GM12873 (cell line): ENCODE measurements at regions not wholly inside any gene's neighbourhood (a gene's known extent, or its start where the extent isn't known, plus 50 kb on each side); places are given as distances from the start of the nearest gene placed in this dataset.

Experiments used
- TF ChIP-seq, protein P1 (sequence below): IDR thresholded peaks from 2 replicates; pipeline ENCODE4 v1.5.1; 2012; ENCODE audit warnings: low read depth, mild to moderate bottlenecking, moderate library complexity, low read length, control low read depth; ENCODE audit not compliant: insufficient read depth; ENCODE audit errors: missing control alignments

DNA sequence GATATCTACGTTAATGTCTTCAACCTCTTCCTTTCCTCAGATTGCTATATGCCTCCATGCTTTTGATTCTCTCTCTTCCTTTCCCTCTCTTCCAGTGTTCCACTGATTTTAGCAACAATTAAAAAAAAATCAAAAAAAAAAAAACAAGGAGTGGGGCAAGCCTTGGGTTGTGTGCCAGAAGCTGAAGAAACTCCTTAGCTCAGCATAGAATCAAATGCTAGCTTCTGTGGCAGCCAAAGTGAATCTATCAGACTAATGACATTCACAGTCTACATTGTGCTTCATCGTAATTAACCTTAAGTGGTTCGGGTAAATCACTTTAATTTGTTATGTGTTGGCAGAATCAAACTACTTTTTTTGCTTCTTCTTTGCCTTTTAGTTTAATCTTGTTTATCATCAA is 237.3 kb downstream of the TMEM167A start:
- TF ChIP-seq, protein P1, sequence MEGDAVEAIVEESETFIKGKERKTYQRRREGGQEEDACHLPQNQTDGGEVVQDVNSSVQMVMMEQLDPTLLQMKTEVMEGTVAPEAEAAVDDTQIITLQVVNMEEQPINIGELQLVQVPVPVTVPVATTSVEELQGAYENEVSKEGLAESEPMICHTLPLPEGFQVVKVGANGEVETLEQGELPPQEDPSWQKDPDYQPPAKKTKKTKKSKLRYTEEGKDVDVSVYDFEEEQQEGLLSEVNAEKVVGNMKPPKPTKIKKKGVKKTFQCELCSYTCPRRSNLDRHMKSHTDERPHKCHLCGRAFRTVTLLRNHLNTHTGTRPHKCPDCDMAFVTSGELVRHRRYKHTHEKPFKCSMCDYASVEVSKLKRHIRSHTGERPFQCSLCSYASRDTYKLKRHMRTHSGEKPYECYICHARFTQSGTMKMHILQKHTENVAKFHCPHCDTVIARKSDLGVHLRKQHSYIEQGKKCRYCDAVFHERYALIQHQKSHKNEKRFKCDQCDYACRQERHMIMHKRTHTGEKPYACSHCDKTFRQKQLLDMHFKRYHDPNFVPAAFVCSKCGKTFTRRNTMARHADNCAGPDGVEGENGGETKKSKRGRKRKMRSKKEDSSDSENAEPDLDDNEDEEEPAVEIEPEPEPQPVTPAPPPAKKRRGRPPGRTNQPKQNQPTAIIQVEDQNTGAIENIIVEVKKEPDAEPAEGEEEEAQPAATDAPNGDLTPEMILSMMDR: no peak

DNA sequence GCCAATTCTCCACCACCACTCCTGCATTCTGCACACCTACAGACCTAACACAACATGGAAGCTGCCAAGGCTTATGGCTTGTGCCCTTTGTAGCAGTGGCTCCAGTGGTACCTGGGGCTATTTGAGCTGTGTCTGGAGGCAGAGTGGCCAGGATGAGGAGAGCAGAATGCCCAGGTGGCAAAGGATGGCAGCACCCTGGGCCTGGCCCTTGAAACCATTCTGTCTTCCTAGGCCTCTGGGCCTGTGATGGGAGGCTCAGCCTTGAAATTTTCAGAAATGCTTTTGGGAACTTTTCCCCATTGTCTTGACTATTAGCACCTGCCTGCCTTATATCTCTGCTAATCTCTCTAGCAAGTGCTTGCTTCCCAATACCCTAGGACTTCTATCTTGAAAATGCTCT is 241.7 kb downstream of the TMEM167A start:
- TF ChIP-seq, protein P1: no peak

DNA sequence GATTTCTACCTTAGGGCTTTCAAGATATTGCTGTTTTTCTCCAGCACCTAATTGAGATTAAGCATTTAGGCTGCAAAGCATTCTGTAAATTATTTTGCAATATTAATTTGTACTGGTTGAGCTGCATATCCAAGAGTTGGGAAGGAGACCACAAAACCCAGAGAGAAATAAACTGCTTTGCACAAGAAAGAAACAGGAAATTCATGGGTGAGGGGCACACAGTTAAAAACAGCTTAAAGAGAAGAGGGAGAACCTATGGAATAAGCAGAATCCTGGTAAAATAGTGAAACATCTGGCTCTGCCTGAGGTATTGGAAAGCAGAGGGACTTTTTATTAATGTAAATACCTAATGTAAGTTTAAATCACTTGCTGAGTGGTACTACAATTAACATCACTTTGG is 243.0 kb downstream of the TMEM167A start:
- TF ChIP-seq, protein P1: no peak

DNA sequence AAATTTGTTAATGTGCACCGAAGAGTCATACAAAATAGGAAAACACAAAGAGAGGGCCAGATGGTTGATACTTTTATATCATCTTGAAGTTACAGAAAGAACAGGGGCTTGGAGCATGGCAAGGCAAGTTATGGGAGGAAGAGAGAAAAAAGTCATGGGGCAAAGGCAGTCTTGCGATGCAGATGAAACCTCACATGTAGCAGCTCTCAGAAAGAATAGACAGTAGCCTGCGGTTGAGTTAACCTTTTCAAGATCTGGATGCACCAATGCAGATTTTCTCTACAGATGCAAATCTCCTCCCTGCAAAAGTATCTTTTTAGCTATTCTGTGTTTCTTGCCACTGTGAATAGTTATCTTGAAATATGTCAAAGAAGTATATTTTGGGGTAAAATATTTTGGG is 243.9 kb downstream of the TMEM167A start:
- TF ChIP-seq, protein P1: no peak

DNA sequence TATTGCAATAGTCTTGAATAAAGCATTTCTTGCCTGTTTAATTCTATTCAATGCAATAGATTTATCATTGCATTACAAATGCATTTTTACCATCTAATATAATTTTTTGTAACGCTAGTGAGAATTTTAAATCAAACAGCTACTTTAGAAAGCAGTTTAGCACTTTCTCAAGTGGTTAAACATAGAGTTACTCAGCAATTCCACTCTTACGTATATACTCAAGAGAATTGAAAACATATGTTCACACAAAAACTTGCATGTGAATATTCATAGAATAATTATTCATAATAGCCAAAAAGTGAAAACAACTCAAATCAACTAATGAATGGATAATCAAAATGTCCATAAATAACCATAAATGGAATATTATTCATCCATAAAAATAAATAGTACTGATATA is 244.7 kb downstream of the TMEM167A start:
- TF ChIP-seq, protein P1: no peak

DNA sequence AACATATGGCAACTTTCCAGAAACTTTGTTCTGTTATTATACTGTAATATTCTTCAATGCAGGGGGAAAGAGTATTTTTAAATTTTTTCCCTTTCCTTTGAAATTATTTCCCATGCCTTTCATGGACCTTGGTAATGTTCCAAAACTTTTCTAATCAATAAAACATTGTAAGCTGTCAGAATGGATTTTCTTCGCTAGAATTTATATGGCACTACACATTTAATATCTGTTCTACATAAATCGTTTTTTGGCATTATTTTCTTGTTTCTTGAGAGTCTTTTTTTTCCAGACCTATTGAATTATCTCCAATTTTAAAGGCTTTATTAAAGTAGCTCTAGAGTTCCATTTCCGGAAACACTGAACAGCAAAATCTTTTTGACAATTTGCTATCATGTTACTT is 249.0 kb downstream of the TMEM167A start:
- TF ChIP-seq, protein P1: no peak

DNA sequence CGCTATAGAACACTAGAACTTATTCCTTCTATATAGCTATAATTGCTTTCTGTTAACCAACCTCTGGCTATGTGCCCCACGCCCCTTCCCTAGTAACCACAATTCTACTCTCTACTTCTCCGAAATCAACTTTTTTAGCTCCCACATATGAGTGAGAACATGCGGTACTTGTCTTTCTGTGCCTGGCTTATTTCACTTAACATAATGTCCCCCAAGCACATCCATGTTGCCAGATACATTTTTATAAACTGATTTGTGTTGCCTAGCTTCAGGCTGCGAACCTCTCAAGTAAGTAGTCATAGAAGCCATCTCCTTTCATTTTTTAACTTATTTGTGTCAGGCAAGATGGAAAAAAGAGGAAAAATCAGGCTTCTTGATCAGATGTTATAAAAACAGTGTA is 249.5 kb downstream of the TMEM167A start:
- TF ChIP-seq, protein P1: no peak

DNA sequence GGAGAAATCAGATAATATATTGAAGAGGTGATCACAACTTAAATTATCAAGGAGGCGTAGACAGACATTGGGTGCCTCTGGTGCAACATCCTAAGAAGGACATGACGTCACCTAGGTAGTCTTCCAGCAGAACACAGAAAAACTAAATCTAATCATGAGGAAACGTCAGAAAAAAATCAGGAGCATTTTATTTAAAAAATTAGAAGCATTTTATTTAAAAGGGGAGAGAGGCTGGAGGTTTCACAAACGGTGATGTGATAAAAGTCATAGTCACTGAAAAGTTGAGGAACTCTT is 254.6 kb downstream of the TMEM167A start:
- TF ChIP-seq, protein P1: no peak
